HG02981 (cell line): ENCODE measurements at regions not wholly inside any gene's neighbourhood (a gene's known extent, or its start where the extent isn't known, plus 50 kb on each side); places are given as distances from the start of the nearest gene placed in this dataset.

Experiments
- ATAC-seq: cut with Tn5 transposase; IDR thresholded peaks from one replicate; pipeline ENCODE4 v1.9.1; 2021; ENCODE audit warnings: mild to moderate bottlenecking, moderate library complexity; ENCODE audit not compliant: unreplicated experiment

DNA sequence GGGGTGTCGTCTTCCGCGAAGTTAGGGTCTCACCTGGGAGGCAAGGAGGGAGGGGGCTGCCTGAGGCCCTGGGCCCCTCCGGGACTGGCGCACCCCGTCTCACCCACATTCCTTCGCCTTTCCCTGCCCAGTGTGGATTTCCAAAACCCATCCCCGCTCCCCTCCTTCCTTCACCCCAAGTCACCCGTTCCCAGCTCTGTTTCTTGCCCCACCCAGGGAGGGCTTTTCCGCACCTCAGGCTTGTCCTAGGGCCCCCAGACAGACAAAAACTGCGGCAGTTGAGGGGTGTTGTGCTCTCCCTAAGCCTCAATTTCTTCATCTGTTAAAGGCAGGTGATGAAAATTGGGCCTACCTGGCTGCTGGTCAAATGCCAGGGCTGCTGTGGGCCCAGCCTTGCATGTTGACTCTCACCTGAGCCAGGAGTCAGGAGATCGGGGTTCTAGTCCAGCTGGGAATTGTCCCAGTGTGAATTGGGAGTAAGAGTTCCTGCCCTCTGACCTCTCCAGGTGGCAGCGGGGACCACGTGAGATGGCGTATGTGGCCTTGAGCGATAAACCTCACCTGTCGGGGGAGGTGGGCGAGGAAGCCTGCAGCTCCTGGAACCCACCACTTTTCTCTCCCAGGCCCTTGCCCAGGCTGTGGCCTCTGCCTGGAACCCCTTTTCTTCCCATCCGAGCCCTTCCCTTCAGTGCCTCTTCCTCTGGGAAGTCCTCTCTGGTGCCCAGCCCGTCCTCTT lies 143.4 kb upstream of the IER5L start:
- no peak for ATAC-seq

DNA sequence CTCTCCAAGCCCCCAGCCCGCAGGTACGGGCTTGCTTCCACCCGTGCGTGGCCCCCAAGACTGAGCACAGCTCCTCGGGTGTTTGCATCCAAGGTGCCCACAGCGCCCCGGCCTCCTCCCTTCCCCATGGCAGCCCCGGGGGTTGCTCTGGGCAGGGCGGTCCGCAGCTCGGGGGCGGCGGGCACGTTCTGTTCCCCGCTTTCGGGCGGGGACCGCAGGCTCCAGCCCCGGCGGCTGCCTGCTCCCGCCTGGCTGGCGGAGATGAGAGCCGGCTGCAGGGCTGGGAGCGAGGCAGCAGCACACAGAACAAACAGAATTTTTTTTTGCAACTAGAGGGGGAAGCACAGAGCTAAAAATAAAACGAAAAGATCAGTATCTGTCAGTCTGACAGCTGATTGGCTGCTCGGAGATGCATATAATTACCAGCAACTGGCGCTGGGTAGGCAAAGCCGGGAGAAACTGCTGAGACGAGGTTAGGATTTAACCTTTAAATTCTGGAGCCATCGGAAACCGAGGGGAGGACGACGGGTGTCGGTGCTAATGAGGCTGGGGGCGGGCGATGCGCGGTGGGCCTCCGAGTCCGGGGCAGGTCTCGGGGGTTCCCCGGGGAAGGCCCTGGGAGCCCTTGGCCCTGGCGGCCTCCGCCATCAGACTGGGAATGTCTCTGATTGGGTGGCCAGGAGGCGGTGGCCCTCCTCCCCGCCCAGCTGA lies 142.7 kb upstream of the IER5L start:
- no peak for ATAC-seq

DNA sequence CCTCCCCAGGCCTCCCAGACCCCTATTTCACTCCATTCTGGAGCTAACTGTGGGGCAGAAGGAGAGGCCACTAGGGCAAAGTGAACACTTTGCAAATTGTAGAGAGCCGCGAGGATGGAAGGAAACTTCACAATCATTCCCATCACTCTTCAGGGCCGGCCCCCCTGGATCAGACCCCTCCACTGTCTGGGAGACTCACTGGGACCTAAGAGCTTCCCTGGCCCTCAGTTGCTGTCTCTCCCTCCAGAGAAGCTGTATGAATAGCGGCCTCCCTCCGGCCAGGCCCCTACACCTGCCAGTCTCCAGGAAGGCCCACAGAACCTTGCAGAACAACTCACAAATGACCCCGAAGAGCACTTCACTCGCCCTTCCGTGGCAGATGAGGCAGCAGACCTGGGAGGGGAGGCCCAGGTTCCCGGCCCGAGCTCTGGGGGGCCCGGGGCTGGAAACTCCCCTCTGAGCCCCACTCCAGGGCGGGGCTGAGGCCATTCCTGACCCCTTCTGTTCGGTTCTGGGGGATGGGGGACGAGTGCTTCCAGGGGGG lies 141.9 kb upstream of the IER5L start:
- no peak for ATAC-seq

DNA sequence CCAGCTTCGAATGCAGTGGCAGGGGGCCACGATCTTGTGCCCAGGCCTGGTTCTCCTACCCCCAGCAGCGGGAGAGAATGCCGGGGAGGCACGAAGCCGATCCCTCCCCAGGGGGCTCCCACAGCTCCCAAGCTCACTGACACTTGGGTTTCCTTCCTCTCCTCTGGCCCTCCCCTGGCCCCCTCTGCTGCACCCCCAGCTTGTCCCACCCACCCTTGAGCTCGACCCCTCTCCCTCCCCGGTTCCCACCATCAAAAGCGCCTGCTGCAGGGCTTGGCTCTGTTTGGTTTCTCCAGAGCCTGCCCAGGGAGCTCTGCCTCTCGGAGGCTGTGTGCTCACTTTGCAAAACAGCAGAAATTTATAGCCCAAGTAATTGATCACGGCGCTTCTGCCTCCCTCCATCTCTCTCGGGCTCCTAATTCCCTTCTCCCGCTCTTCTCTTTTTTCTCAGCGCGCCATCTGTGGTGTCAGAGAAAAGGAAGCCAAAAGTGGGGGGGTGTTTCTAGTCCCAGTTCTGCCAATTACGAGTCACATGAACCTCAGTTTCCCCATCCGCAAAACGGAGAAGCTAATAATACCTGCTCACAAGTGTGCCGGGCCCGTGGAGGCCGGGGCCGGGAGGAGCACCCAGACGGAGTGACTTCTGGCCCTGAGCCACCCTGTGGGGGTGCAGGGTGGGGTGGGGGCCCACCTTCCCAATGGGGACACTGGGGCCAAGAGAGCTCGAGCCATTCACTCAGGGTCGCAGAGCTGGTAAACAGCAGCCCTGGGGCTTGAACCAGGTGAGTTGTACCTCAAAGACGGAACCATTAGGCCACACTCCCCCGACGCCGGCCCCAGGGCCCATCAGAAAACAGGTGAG lies 141.2 kb upstream of the IER5L start:
- ATAC-seq: no peak

DNA sequence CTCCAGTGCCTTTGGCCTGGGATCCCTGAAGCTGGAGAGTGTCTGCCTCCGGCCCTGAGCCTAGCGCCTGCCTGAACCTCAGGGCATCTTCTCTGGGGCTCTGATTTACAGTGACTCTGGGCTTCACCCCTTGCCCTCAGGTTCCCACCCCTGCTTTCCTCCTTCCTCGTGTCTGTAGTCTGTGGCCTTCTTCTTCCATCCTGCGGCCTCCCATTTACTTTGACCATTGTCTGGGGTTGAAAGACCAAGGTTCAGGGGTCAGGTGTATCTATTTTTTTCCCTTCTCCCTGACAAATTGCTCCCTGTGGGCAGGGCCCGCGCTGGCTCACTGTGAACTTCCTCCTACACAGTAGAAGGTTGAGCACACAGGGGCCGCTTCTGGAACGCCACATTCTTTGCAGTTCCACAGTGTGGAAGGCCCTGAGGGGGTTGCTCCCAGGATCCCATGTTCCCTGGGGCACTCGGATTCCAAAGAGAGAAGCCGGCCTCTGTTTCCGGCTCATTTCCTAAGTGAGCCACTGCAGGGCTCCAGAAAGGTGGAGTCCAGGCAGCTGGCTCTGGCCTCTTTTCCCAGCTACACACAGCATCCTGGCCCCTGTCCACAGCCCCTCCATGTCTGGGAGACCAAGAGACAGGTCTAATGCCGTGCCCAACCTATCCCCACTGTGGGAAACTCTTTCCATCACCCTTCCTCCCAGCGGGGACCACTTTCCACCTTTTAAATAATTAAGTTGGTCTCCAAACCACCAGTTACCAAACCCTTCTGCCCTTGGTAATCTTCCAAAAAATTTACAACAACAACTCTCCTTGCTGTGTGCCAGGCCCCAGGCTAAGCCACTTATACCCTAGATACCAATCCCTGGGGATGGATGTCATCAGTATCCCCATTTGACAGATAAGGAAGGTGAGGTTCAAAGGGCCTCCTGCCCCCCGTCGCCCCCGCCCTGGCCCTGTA lies 140.3 kb upstream of the IER5L start:
- ATAC-seq: no peak

DNA sequence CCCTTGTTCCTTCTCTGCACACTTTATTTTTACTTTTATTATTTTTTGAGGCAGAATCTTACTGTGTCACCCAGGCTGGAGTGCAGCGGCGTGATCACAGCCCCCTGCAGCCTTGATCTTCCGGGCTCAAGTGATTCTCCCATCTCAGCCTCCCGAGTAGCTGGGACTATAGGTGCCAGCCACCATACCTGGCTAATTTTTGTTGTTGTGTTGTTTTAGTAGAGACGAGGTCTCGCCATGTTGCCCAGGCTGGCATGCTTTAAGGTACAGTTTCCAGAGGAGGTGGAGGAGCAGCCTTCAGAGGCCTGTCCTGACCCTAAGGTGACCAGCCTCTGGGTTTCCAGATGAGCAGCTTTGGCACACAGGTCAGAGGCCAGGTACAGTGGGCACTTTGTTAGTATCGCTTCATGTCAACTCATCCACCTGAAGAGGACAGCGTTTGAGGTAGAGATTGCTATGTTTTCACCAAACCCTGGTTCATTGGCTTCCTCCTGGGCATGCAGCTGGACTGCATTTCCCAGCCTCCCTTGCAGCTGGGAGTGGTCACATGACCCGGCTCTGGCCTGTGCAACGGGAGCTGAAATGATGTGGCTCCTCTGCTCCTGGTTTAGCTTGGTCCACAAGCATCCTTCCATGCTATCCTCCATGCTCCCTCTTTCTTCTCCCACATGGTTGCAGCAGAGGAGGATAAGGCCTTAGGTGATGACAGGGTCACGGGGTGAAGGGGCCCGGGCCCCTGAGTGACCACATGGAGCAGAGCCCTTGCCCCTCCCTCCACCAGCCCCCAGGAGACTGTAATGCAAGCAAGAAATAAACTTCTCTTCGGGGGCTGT lies 139.3 kb upstream of the IER5L start:
- ATAC-seq: no peak

DNA sequence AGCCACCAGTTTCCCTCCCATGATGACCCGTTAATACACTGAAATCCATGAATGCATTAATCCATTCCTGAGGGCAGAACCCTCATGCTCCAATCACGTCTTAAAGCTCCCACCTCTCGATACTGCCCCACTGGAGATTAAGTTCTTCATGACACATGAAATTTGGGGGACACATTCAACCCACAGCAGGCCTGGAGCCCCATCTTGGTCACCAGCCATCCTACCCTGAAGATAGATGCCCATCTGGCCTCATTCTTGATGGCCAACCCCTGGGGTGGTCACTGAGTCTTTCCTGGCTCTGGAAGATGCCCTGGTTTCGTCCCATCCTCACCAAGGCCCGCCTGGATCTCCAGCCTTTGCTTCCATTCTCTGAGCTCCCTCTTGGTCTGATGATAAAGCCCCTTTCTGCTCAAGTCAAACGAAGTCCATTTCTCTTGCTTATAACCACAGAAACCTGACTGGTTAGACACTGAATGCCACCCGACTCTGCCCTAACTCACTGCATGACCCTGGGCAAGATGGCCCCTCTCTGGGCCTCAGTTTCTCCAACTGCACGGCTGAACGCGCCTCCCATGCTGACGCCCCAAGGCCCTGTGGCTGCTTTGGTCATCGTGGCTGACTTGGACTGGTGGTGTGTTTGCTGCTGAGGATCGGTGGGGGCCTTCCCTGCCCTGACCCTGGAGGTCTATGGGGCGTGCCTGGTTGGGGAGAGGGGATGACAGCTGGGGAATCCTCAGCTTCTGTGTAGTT lies 138.4 kb upstream of the IER5L start:
- ATAC-seq: no peak

DNA sequence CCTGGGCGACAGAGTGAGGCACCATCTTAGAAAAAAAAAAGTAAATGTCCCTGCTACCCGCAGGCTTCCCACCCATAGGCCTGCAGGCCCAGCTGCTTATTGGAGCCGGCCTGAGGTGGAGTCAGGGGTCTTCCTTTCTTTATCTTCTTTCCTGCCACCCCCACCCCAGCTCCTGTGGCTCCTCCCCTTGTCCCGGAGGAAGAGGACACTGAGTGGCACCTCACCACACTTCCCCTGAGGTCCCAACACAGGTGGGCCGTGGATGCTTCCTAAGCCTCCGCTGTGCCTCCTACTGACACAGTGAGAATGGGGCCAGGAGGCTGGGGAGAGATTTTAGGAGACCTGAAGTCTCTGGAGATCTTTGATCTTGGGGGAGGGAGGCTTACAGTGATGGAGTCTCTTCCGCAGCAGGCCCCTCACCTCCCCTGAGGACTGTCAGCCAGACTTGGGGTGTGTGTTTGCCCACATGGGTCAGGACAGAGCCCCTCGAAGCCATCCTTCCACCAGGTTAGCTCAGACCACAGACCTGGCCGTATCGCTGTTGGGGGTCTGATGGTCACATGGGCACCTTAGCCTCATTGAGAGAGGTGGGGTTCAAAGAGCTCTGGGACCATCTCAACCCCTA lies 135.4 kb upstream of the IER5L start:
- no peak for ATAC-seq

DNA sequence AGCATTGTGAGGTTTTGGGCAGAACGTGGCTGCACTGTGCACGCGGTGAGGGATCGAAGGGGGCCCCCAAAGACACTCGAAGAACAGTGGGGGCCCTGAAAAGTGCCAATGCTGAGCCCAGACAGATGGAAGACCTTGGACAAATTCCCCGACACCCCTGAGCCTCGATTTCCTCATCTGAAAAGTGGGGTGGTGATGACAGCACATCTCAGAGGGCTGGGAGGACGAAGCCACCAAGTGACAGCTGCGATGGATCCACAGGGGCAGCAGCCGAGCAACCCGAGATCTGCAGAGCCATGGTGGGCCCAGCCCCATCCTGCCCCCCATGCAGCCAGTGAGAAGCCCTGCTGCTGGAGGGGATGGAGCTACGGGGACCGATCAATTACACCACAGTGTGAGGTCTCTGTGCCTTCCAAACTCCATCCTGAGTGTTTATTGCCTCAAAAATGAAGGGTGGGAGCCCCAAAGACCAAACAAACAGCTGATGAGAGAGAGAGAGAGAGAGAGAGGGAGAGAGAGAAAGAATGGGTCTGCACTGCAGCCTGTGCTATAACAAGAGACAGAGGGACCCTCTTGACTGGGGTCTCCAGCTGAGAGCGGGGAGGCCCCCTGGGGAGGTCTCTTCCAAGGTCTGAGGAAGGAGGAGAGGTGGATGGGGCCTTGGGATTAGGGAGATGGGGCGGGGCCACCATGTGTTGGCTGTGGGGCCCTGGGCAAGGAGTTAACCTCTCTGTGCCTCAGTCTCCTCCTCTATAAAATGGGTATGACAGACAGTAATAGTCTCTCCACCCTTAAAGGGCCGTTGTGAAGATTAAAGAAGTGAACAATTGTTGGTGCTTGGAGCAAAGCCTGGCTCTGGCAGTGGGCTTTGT lies 134.4 kb upstream of the IER5L start:
- ATAC-seq: no peak

DNA sequence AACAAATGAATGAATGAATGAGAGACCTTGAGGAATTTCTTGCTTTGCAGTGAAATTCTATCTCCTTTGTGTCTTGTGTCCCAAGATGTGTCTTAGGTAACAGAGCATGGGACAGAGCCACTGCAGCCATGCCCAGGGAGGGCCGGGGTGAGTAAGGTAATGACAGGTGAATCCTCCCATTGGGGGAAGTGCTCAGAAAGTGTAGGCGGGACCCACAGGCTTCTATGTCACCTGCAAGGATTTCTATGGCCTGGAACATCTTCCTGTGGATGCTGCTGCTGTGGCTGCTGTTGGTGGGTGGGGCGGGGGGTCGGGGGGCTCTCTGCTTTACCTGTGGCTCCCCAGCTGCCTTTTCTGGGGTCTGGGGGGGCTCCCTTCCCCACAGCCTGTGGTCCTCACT lies 133.6 kb upstream of the IER5L start:
- ATAC-seq: no peak

DNA sequence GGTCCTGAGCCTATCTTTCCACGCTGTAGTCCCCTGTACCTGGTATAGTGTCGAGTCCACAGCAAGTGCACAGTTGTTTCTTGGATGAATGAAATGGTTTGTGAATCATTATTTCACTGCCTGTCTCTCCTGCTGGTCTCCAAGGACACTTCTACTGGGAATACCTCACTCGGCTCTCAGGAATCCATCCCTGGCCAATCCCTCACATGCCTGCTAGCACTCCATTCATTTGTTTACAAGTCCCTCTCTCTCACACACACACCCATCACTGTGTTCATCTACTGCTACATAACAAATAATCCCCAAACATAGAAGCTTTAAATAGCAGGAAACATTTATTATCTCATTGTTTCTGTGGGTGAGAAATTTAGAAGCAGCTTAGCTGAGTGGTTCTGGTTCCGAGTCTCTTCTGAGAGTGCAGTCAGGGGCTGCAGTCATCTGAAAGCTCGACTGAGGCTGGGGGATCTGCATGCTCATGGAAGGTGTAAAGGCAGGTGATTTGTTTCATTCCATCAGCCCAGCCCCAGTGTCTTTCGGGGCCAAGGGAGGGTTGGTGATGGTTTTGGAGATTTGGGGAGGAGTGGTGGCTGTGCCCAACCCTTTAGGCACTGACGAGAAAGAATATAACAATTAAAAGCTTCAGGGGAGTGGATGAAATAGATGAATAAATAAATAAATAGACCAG lies 132.7 kb upstream of the IER5L start:
- no peak for ATAC-seq

DNA sequence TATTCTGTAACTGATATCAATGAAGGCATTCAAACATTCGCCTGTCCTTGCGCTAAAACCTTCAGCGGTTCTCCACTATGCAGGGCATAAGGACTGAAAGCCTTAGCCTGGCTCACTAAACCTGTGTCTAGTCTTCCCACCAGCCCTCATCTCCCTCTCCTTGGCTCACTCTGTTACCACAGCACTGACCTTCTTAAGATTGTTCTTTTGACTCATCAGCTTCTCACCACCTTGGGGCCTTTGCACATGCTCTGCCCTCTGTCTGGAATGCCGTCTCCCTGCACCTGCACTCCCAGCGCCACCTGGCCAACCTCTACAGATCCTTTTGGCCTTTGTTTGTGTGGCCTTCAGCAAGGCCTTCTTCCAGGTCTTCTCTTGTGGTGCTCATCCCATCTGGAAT lies 131.8 kb upstream of the IER5L start:
- ATAC-seq: no peak

DNA sequence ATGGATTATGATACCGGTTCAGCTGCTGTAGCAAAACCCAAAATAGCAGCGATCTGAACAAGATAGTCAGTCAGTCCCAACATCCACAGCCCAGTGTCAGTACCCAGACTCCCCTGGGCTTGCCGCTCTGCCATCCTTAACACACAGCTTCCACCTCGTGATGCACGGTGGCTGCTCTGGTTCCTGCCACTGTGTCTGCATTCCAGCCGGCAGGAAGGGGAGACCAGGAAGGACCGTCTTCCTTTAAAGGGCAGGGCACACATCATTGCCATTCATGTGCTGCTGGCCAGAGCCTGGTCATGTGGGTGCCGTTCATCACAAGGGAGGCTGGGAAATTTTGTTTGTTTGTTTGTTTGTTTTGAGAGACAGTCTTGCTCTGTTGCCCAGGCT lies 131.0 kb upstream of the IER5L start:
- ATAC-seq: no peak

DNA sequence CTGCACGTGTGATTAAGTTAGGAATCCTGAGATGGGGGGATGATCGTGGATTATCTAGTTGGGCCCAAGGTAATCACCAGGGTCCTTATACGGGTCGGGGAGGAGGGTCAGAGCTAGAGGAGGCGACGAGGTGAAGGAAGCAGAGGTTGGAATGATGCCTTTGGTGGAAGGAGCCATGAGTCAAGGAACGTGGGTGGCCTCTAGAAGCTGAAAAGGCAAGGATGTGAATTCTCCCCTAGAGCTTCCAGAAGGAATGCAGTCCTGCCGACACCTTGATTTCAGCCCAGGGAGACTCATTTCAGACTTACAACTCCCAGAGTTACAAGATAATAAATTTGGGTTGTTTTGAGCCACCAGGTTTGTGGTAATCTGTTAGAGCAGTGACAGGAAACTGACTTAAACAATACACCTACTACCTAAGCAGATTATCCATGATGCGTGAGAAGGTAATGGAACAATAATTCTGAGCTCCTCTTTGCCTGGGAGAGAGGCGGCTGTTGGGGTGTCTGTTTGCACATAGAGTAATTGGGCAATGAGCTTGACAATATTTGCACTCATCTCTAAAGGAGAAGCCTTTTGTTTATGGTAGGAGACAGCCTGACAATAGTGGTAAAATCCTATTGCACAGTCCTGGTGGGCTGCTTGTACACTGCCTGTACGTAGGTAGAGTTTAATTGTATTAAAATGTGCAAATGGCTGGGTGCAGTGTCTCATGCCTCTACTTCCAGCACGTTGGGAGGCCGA lies 129.3 kb upstream of the IER5L start:
- ATAC-seq: no peak

DNA sequence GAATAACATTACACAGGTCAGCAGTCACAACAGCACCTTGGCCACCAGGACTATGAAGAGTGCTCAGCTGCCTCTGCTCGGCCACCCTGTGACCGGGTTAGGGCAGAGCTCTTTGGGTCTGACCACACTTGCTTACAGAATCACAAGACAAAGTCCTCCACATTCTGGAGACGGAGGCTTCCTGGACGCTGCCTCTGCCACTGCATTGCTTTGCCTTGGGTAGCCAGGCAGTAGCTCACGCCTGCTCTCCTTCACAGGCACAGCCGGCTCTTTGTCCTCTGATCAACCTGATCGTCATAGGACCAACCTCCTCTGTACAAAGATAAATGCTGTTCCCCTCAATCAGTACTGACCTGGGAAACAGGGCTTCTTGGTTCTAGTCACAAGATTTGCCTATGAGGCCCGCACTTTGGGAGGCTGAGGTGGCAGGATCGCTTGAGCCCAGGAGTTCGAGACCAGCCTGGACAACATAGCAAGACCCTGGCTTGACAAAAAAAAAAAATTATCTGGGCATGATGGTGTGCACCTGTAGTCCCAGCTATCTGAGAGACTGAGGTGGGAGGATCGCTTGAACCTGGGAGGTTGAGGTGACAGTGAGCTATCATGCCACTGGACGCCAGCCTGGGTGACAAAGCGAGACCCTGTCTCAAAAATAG lies 128.4 kb upstream of the IER5L start:
- ATAC-seq: no peak

DNA sequence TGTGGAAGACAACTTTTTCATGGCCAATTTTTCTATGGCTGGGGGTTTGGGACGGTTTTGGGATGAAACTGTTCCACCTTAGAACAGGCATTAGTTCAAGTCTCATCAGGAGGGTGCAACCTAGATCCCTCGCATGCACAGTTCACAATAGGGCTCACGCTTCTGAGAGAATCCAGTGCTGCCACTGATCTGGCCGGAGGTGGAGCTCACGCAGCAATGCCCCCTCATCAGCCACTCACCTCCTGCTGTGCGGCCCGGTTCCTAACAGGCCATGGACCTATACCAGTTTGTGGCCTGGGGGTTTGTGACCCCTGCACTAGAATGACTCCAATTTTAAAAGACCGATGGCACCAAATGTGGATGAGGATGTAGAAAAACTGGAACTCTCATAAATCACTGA lies 127.2 kb upstream of the IER5L start:
- ATAC-seq: no peak
